Right hindlimb (tissue), 1 donor: ENCODE measurements at regions not wholly inside any gene's neighbourhood (a gene's known extent, or its start where the extent isn't known, plus 50 kb on each side); places are given as distances from the start of the nearest gene placed in this dataset.
"Not testable (repeated sequence)": the region's sequence is repeated elsewhere in the genome, so short reads cannot be mapped to it uniquely, and the experiment has no call there.

Experiments
- DNase-seq: peaks from one replicate; pipeline ENCODE4 v3.0.0-alpha.2; 2018

GRCh38 chr10:3658766-3659165 is 126.2 kb downstream of the KLF6 start:
- DNase-seq: no peak

- no peak for DNase-seq
Observed at GRCh38 chr10:3656214-3656613, 128.8 kb downstream of the KLF6 start.

GRCh38 chr10:3655528-3655927 is 129.5 kb downstream of the KLF6 start:
- DNase-seq: no peak

- no peak for DNase-seq
Observed at GRCh38 chr10:3654980-3655379, 130.0 kb downstream of the KLF6 start.

GRCh38 chr10:3654496-3654895 is 130.5 kb downstream of the KLF6 start:
- DNase-seq: no peak

GRCh38 chr10:3653303-3653702 is 131.7 kb downstream of the KLF6 start:
- not testable (repeated sequence) for DNase-seq

GRCh38 chr10:3652886-3653285 is 132.1 kb downstream of the KLF6 start:
- peak; percentile 57 for DNase-seq

GRCh38 chr10:3651969-3652653 is 132.9 kb downstream of the KLF6 start:
- no peak for DNase-seq

GRCh38 chr10:3648576-3648975 is 136.4 kb downstream of the KLF6 start:
- no peak for DNase-seq

- DNase-seq: no peak
Observed at GRCh38 chr10:3648170-3648569, 136.8 kb downstream of the KLF6 start.

GRCh38 chr10:3647074-3647473 is 137.9 kb downstream of the KLF6 start:
- DNase-seq: no peak

GRCh38 chr10:3645406-3645805 is 139.6 kb downstream of the KLF6 start:
- DNase-seq: no peak

GRCh38 chr10:3640816-3641215 is 144.2 kb downstream of the KLF6 start:
- DNase-seq: no peak

GRCh38 chr10:3639546-3639945 is 145.5 kb downstream of the KLF6 start:
- no peak for DNase-seq

- no peak for DNase-seq
Observed at GRCh38 chr10:3636356-3637181, 148.4 kb downstream of the KLF6 start.

GRCh38 chr10:3635697-3636096 is 149.3 kb downstream of the KLF6 start:
- no peak for DNase-seq

GRCh38 chr10:3635211-3635671 is 149.8 kb downstream of the KLF6 start:
- no peak for DNase-seq

GRCh38 chr10:3634646-3635045 is 150.4 kb downstream of the KLF6 start:
- not testable (repeated sequence) for DNase-seq

GRCh38 chr10:3631701-3632330 is 153.2 kb downstream of the KLF6 start:
- DNase-seq: no peak

- no peak for DNase-seq
Observed at GRCh38 chr10:3631291-3631690, 153.7 kb downstream of the KLF6 start.

GRCh38 chr10:3625959-3626751 is 158.9 kb downstream of the KLF6 start:
- no peak for DNase-seq

- no peak for DNase-seq
Observed at GRCh38 chr10:3624367-3624766, 160.6 kb downstream of the KLF6 start.

- peak; percentile 43 for DNase-seq
Observed at GRCh38 chr10:3623746-3624145, 161.3 kb downstream of the KLF6 start.
